Coronary artery (tissue), 2 donors: ENCODE measurements at regions not wholly inside any gene's neighbourhood (a gene's known extent, or its start where the extent isn't known, plus 50 kb on each side); places are given as distances from the start of the nearest gene placed in this dataset.

Source experiments
- DNase-seq: peaks from one replicate; pipeline ENCODE4 v3.0.0-alpha.2; 2017; ENCODE audit warnings: low spot score
- H3K27ac ChIP-seq, 2 donors: fragments of 200-600 bp; sonication (generic); one replicate each; pipeline ENCODE4 v1.5.1; 2016 to 2019
- H3K4me3 ChIP-seq: fragments of 200-600 bp; sonication (generic); 2 replicates; pipeline ENCODE4 v1.5.1; 2016; ENCODE audit warnings: mild to moderate bottlenecking, moderate library complexity
- CTCF ChIP-seq: fragments of 200-600 bp; sonication (generic); IDR thresholded peaks from one replicate; pipeline ENCODE4 v1.5.1; 2019; ENCODE audit warnings: antibody characterized with exemption

GRCh38 chr2:120590841-120591240 is 144.8 kb upstream of the GLI2 start:
- no peak for DNase-seq
- H3K4me3 ChIP-seq = no peak overlapping the region
- TF ChIP-seq CTCF = no peak
- H3K27ac ChIP-seq = no peak overlapping the region

- no peak overlapping the region for H3K4me3 ChIP-seq
- DNase-seq = no peak
- no peak for TF ChIP-seq CTCF
- H3K27ac ChIP-seq = no peak overlapping the region
Measured at GRCh38 chr2:120591572-120591971, 144.1 kb upstream of the GLI2 start.

GRCh38 chr2:120592084-120592483 is 143.6 kb upstream of the GLI2 start:
- no peak for TF ChIP-seq CTCF
- DNase-seq = no peak
- Histone ChIP-seq H3K27ac (no peak overlapping the region), H3K4me3 (no peak overlapping the region)

GRCh38 chr2:120593921-120594686 is 141.6 kb upstream of the GLI2 start:
- no peak overlapping the region for H3K27ac ChIP-seq
- no peak for TF ChIP-seq CTCF
- DNase-seq = no peak

GRCh38 chr2:120594856-120595685 is 140.6 kb upstream of the GLI2 start:
- no peak for TF ChIP-seq CTCF
- no peak for DNase-seq
- no peak overlapping the region for H3K27ac ChIP-seq
- no peak overlapping the region for H3K4me3 ChIP-seq

More at GRCh38 chr2:120593921-120594686, 141.6 kb upstream of the GLI2 start:
- no peak overlapping the region for H3K4me3 ChIP-seq

GRCh38 chr2:120595739-120596138 is 139.9 kb upstream of the GLI2 start:
- no peak for TF ChIP-seq CTCF
- H3K4me3 ChIP-seq = no peak overlapping the region
- DNase-seq = no peak
- peak overlapping the region; percentile 39 to 68 for H3K27ac ChIP-seq
